Ishikawa (cell line): ENCODE measurements at regions not wholly inside any gene's neighbourhood (a gene's known extent, or its start where the extent isn't known, plus 50 kb on each side); places are given as distances from the start of the nearest gene placed in this dataset.

Experiments
- CEBPB ChIP-seq: IDR thresholded peaks from 2 replicates; pipeline ENCODE4 v1.6.1; 2012
- EGR1 ChIP-seq: IDR thresholded peaks from 2 replicates; pipeline ENCODE4 v1.6.1; 2012
- EP300 ChIP-seq: IDR thresholded peaks from 2 replicates; pipeline ENCODE4 v1.6.1; 2012; ENCODE audit warnings: borderline replicate concordance
- FOXM1 ChIP-seq: IDR thresholded peaks from 2 replicates; pipeline ENCODE4 v1.6.1; 2012; ENCODE audit warnings: low read depth, borderline replicate concordance
- NFIC ChIP-seq: IDR thresholded peaks from 2 replicates; pipeline ENCODE4 v1.6.1; 2012
- RAD21 ChIP-seq: IDR thresholded peaks from 2 replicates; pipeline ENCODE4 v1.6.1; 2012; ENCODE audit warnings: low read depth
- TAF1 ChIP-seq: IDR thresholded peaks from 2 replicates; pipeline ENCODE4 v1.6.1; 2012; ENCODE audit warnings: low read depth, mild to moderate bottlenecking
- TEAD4 ChIP-seq: IDR thresholded peaks from 2 replicates; pipeline ENCODE4 v1.6.1; 2012
- YY1 ChIP-seq: IDR thresholded peaks from 2 replicates; pipeline ENCODE4 v1.6.1; 2012; ENCODE audit warnings: low read depth
- TF ChIP-seq, protein P1 (sequence below): IDR thresholded peaks from 2 replicates; pipeline ENCODE4 v1.6.1; 2012
- TF ChIP-seq, protein P2 (sequence below): IDR thresholded peaks from 2 replicates; pipeline ENCODE4 v1.6.1; 2012; ENCODE audit warnings: low read depth, mild to moderate bottlenecking
- TF ChIP-seq, protein P3 (sequence below): IDR thresholded peaks from 2 replicates; pipeline ENCODE4 v1.6.1; 2012

DNA sequence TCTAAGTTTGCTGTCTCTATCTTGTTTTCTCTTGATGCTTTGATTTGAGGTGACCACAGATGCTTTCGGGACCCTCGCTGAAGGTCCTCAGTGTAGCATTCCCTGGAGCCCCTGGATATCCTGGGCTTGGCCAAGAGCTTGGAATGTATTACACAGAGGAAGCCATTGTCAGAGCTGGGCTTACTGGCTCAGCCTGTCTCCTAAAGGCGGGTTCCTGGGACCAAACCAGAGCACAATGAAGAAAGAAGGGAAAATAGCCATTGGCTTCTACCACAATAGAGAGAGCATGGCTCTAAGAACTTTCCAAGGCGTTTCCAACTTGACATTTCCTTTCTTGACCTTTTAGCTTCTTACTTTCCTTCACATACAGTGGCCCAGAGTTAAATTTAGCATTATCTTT lies 229.3 kb downstream of the HS3ST3A1 start:
- TF ChIP-seq, protein P1, sequence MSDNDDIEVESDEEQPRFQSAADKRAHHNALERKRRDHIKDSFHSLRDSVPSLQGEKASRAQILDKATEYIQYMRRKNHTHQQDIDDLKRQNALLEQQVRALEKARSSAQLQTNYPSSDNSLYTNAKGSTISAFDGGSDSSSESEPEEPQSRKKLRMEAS, result no peak
- no peak for TF ChIP-seq TEAD4
- TF ChIP-seq EP300, result no peak
- TF ChIP-seq NFIC, result no peak
- TF ChIP-seq EGR1, result no peak
- no peak for TF ChIP-seq TAF1
- no peak for TF ChIP-seq RAD21
- TF ChIP-seq YY1, result no peak
- TF ChIP-seq, protein P2, sequence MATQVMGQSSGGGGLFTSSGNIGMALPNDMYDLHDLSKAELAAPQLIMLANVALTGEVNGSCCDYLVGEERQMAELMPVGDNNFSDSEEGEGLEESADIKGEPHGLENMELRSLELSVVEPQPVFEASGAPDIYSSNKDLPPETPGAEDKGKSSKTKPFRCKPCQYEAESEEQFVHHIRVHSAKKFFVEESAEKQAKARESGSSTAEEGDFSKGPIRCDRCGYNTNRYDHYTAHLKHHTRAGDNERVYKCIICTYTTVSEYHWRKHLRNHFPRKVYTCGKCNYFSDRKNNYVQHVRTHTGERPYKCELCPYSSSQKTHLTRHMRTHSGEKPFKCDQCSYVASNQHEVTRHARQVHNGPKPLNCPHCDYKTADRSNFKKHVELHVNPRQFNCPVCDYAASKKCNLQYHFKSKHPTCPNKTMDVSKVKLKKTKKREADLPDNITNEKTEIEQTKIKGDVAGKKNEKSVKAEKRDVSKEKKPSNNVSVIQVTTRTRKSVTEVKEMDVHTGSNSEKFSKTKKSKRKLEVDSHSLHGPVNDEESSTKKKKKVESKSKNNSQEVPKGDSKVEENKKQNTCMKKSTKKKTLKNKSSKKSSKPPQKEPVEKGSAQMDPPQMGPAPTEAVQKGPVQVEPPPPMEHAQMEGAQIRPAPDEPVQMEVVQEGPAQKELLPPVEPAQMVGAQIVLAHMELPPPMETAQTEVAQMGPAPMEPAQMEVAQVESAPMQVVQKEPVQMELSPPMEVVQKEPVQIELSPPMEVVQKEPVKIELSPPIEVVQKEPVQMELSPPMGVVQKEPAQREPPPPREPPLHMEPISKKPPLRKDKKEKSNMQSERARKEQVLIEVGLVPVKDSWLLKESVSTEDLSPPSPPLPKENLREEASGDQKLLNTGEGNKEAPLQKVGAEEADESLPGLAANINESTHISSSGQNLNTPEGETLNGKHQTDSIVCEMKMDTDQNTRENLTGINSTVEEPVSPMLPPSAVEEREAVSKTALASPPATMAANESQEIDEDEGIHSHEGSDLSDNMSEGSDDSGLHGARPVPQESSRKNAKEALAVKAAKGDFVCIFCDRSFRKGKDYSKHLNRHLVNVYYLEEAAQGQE, result no peak
- TF ChIP-seq CEBPB, result no peak
- TF ChIP-seq FOXM1, result no peak
- TF ChIP-seq, protein P3, sequence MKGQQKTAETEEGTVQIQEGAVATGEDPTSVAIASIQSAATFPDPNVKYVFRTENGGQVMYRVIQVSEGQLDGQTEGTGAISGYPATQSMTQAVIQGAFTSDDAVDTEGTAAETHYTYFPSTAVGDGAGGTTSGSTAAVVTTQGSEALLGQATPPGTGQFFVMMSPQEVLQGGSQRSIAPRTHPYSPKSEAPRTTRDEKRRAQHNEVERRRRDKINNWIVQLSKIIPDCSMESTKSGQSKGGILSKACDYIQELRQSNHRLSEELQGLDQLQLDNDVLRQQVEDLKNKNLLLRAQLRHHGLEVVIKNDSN, result no peak
